CMK (cell line): ENCODE measurements at regions not wholly inside any gene's neighbourhood (a gene's known extent, or its start where the extent isn't known, plus 50 kb on each side); places are given as distances from the start of the nearest gene placed in this dataset.

Experiments used
- DNase-seq: peaks from one replicate; pipeline ENCODE4 v3.0.0-alpha.2; 2010; ENCODE audit warnings: low read depth

GRCh38 chr12:82040987-82041743 is 282.0 kb upstream of the PPFIA2 start:
- no peak for DNase-seq

GRCh38 chr12:82034769-82035168 is 275.6 kb upstream of the PPFIA2 start:
- DNase-seq = no peak

- DNase-seq = no peak
These were observed 270.8 kb upstream of the PPFIA2 start for GRCh38 chr12:82029936-82030335.

- DNase-seq = no peak
These were observed 269.6 kb upstream of the PPFIA2 start for GRCh38 chr12:82028772-82029171.

- no peak for DNase-seq
These were observed 268.5 kb upstream of the PPFIA2 start for GRCh38 chr12:82027612-82028011.

- no peak for DNase-seq
These were observed 266.3 kb upstream of the PPFIA2 start for GRCh38 chr12:82025462-82025861.

- no peak for DNase-seq
These were observed 260.4 kb upstream of the PPFIA2 start for GRCh38 chr12:82019533-82019932.

- DNase-seq = no peak
These were observed 256.6 kb upstream of the PPFIA2 start for GRCh38 chr12:82015623-82016347.

- no peak for DNase-seq
These were observed 253.0 kb upstream of the PPFIA2 start for GRCh38 chr12:82012176-82012575.

GRCh38 chr12:82009524-82009923 is 250.4 kb upstream of the PPFIA2 start:
- no peak for DNase-seq

GRCh38 chr12:82008251-82008650 is 249.1 kb upstream of the PPFIA2 start:
- DNase-seq = no peak

- no peak for DNase-seq
These were observed 239.7 kb upstream of the PPFIA2 start for GRCh38 chr12:81998761-81999378.

GRCh38 chr12:81992461-81992860 is 233.3 kb upstream of the PPFIA2 start:
- no peak for DNase-seq

- no peak for DNase-seq
These were observed 232.7 kb upstream of the PPFIA2 start for GRCh38 chr12:81991868-81992267.

- no peak for DNase-seq
These were observed 229.2 kb upstream of the PPFIA2 start for GRCh38 chr12:81988362-81988761.

- DNase-seq = no peak
These were observed 228.2 kb upstream of the PPFIA2 start for GRCh38 chr12:81987371-81987770.

- no peak for DNase-seq
These were observed 217.5 kb upstream of the PPFIA2 start for GRCh38 chr12:81976661-81977060.

GRCh38 chr12:81974762-81975161 is 215.6 kb upstream of the PPFIA2 start:
- no peak for DNase-seq

GRCh38 chr12:81968421-81968820 is 209.3 kb upstream of the PPFIA2 start:
- no peak for DNase-seq

GRCh38 chr12:81963636-81964035 is 204.5 kb upstream of the PPFIA2 start:
- DNase-seq = no peak

- no peak for DNase-seq
These were observed 203.9 kb upstream of the PPFIA2 start for GRCh38 chr12:81963026-81963425.

GRCh38 chr12:81962126-81962856 is 203.1 kb upstream of the PPFIA2 start:
- DNase-seq = no peak

- no peak for DNase-seq
These were observed 199.3 kb upstream of the PPFIA2 start for GRCh38 chr12:81958406-81958805.
